Loucy (cell line): ENCODE measurements at regions not wholly inside any gene's neighbourhood (a gene's known extent, or its start where the extent isn't known, plus 50 kb on each side); places are given as distances from the start of the nearest gene placed in this dataset.

Source experiments
- H2AFZ ChIP-seq: fragments of 200-600 bp; sonication (generic); 2 replicates; pipeline ENCODE4 v1.6.0; 2016; ENCODE audit warnings: antibody characterized with exemption, mild to moderate bottlenecking, low read length, moderate library complexity
- H3F3A ChIP-seq: fragments of 200-600 bp; 2 replicates; pipeline ENCODE4 v1.6.0; 2016; ENCODE audit warnings: antibody characterized with exemption, low read depth, mild to moderate bottlenecking
- H3K27me3 ChIP-seq: fragments of 200-600 bp; sonication (generic); 2 replicates; pipeline ENCODE4 v1.6.1; 2014; ENCODE audit warnings: low read length, mild to moderate bottlenecking; ENCODE audit not compliant: insufficient read depth, poor library complexity, severe bottlenecking
- H3K36me3 ChIP-seq: fragments of 200-600 bp; sonication (generic); 2 replicates; pipeline ENCODE4 v1.6.1; 2016; ENCODE audit warnings: low read length; ENCODE audit not compliant: insufficient read depth
- H3K4me1 ChIP-seq: fragments of 200-600 bp; sonication (generic); 2 replicates; pipeline ENCODE4 v1.5.1; 2014; ENCODE audit warnings: low read length, mild to moderate bottlenecking; ENCODE audit not compliant: insufficient read depth, poor library complexity, severe bottlenecking
- H3K4me2 ChIP-seq: fragments of 200-600 bp; sonication (generic); 2 replicates; pipeline ENCODE4 v1.6.0; 2014; ENCODE audit warnings: antibody characterized with exemption, low read length, low read depth, mild to moderate bottlenecking; ENCODE audit not compliant: poor library complexity, severe bottlenecking
- H3K4me3 ChIP-seq: fragments of 200-600 bp; sonication (generic); 2 replicates; pipeline ENCODE4 v1.5.1; 2014; ENCODE audit warnings: low read length, mild to moderate bottlenecking, mixed read lengths; ENCODE audit not compliant: poor library complexity, severe bottlenecking
- H3K79me2 ChIP-seq: fragments of 200-600 bp; sonication (generic); 2 replicates; pipeline ENCODE4 v1.6.1; 2014; ENCODE audit warnings: low read length; ENCODE audit not compliant: insufficient read depth
- H3K9ac ChIP-seq: fragments of 200-600 bp; sonication (generic); 2 replicates; pipeline ENCODE4 v1.6.0; 2014; ENCODE audit warnings: mild to moderate bottlenecking, low read depth, low read length, moderate library complexity; ENCODE audit not compliant: poor library complexity, severe bottlenecking
- H3K9me2 ChIP-seq: fragments of 200-600 bp; sonication (generic); replicated peaks from 2 replicates; pipeline ENCODE4 v1.6.1; 2016; ENCODE audit warnings: low read depth, low read length, mixed read lengths
- H3K9me3 ChIP-seq: fragments of 200-600 bp; sonication (generic); 2 replicates; pipeline ENCODE4 v1.6.1; 2014; ENCODE audit warnings: mild to moderate bottlenecking, antibody characterized with exemption, low read length, low read depth; ENCODE audit not compliant: insufficient read depth
- H4K20me1 ChIP-seq: fragments of 200-600 bp; sonication (generic); 2 replicates; pipeline ENCODE4 v1.6.0; 2014; ENCODE audit warnings: antibody characterized with exemption, low read length, mild to moderate bottlenecking; ENCODE audit not compliant: insufficient read depth, poor library complexity, severe bottlenecking
- EZH2phosphoT487 ChIP-seq: fragments of 200-600 bp; IDR thresholded peaks from 2 replicates; pipeline ENCODE4 v1.6.1; 2018; ENCODE audit warnings: antibody characterized with exemption, mild to moderate bottlenecking, moderate library complexity, borderline replicate concordance
- TF ChIP-seq, protein P1 (sequence below): fragments of 200-600 bp; sonication (generic); conservative IDR thresholded peaks from 2 replicates; pipeline ENCODE4 v1.5.1; 2014; ENCODE audit warnings: mild to moderate bottlenecking, antibody characterized with exemption, low read length

DNA sequence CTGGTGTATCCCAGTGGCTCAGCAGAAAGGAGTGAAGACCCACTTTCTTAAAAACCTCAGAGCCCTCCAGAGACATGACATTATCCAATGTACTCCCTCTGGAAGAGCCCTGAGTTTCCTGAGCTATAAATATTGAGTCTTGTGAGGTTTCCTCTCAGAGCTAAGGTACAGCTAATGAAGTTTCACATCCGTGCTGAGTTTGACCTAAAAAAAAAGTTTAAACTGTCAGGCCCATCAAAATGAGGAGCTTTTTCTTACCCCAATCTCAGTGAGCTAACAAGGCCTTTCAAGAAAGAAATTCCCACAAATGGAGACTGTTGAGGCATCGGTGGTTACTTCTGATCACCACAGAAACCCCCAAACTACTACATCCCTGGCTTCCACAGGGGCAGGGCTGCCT is 65.4 kb upstream of the ST8SIA3 start:
- H3F3A ChIP-seq, result no peaks in the 10 kb centered on the region
- H3K4me2 ChIP-seq, result no peak overlapping the region
- H3K4me3 ChIP-seq, result no peak overlapping the region
- TF ChIP-seq, protein P1, sequence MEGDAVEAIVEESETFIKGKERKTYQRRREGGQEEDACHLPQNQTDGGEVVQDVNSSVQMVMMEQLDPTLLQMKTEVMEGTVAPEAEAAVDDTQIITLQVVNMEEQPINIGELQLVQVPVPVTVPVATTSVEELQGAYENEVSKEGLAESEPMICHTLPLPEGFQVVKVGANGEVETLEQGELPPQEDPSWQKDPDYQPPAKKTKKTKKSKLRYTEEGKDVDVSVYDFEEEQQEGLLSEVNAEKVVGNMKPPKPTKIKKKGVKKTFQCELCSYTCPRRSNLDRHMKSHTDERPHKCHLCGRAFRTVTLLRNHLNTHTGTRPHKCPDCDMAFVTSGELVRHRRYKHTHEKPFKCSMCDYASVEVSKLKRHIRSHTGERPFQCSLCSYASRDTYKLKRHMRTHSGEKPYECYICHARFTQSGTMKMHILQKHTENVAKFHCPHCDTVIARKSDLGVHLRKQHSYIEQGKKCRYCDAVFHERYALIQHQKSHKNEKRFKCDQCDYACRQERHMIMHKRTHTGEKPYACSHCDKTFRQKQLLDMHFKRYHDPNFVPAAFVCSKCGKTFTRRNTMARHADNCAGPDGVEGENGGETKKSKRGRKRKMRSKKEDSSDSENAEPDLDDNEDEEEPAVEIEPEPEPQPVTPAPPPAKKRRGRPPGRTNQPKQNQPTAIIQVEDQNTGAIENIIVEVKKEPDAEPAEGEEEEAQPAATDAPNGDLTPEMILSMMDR, result no peak
- no peak for TF ChIP-seq EZH2phosphoT487
- H3K27me3 ChIP-seq, result no peaks in the 10 kb centered on the region
- H2AFZ ChIP-seq, result no peak overlapping the region
- H3K36me3 ChIP-seq, result no peaks in the 10 kb centered on the region
- H4K20me1 ChIP-seq, result no peaks in the 10 kb centered on the region
- H3K4me1 ChIP-seq, result no peaks in the 10 kb centered on the region
- H3K9me2 ChIP-seq, result no peaks in the 10 kb centered on the region
- H3K9me3 ChIP-seq, result no peaks in the 10 kb centered on the region
- H3K79me2 ChIP-seq, result no peaks in the 10 kb centered on the region
- no peak overlapping the region for H3K9ac ChIP-seq

DNA sequence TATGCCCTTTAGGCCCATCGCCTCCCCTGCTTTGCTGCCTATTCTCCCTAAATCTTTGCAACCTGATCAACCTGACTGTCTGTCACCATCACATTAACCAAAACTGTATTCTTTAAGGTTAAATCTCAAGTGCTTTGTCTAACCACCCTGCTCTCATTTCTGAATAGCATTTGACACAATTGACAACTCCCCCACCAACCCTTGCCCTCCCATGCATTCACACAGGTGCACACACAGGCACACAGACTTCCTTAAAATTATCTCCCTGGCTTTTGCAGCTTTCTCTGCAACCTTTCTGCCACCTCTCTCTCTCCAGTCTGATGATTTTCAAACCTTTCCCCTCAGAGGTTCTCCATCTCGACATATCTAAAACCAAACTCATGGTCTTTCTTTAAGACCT is 64.6 kb upstream of the ST8SIA3 start:
- H3K36me3 ChIP-seq, result no peaks in the 10 kb centered on the region
- TF ChIP-seq, protein P1, result no peak
- TF ChIP-seq EZH2phosphoT487, result no peak
- no peaks in the 10 kb centered on the region for H3K79me2 ChIP-seq
- no peaks in the 10 kb centered on the region for H3K9me2 ChIP-seq
- no peaks in the 10 kb centered on the region for H3K27me3 ChIP-seq
- H4K20me1 ChIP-seq, result no peaks in the 10 kb centered on the region
- H3K4me2 ChIP-seq, result no peak overlapping the region
- H3K4me3 ChIP-seq, result no peak overlapping the region
- no peak overlapping the region for H3K9ac ChIP-seq
- H3F3A ChIP-seq, result no peaks in the 10 kb centered on the region
- H3K9me3 ChIP-seq, result no peaks in the 10 kb centered on the region
- no peak overlapping the region for H2AFZ ChIP-seq
- no peaks in the 10 kb centered on the region for H3K4me1 ChIP-seq

DNA sequence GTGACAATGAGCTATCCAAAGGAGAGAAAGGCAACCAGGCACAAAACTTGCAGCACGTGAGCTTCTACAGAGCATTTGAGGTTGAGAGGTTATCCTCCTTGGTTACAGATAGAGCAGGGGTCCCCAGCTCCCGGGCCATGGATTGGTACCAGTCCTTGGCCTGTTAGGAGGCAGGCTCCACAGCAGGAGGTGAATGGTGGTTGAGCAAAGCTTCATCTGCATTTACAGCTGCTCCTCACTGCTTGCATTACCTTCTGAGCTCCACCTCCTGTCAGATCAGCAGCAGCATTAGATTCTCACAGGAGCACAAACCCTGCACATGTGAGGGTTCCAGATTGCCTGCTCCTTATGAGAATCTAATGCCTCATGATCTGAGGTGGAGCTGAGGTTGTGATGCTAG is 57.8 kb upstream of the ST8SIA3 start:
- Histone ChIP-seq H3K9ac (no peak overlapping the region), H3K9me2 (no peaks in the 10 kb centered on the region), H3K36me3 (no peaks in the 10 kb centered on the region), H4K20me1 (no peaks in the 10 kb centered on the region), H3K4me3 (no peak overlapping the region), H3K9me3 (no peaks in the 10 kb centered on the region), H3F3A (no peaks in the 10 kb centered on the region), H3K27me3 (no peaks in the 10 kb centered on the region), H3K79me2 (no peaks in the 10 kb centered on the region), H3K4me1 (no peaks in the 10 kb centered on the region), H3K4me2 (no peak overlapping the region), H2AFZ (no peak overlapping the region)
- TF ChIP-seq, protein P1, result no peak
- no peak for TF ChIP-seq EZH2phosphoT487
